Activated CD4-positive, alpha-beta T cell treated with anti-CD3 and anti-CD28 coated beads, Interleukin-10, Interleukin-2, amounts not matched to agents 100 ng/mL and 50 ng/mL, durations not matched to agents 16 hours and 8 hours (primary cell): ENCODE measurements at regions not wholly inside any gene's neighbourhood (a gene's known extent, or its start where the extent isn't known, plus 50 kb on each side); places are given as distances from the start of the nearest gene placed in this dataset.

ENCODE experiments used
- DNase-seq: peaks from one replicate; pipeline ENCODE4 v3.0.0-alpha.2; 2020

DNA sequence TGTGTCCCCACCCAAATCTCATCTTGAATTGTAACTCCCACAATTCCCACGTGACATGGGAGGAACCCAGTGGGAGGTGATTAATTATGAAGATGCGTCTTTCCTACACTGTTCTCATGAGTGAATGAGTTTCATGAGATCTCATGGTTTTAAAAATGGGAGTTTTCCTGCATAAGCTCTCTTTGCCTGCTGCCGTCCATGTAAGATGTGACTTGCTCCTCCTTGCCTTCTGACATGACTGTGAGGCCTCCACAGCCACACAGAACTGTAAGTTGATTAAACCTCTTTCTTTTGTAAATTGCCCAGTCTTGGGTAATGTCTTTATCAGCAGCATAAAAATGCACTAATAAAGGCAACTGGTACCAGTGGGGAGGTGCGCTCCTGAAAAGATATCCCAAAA lies 67.7 kb upstream of the DRGX start:
- DNase-seq = no peak

DNA sequence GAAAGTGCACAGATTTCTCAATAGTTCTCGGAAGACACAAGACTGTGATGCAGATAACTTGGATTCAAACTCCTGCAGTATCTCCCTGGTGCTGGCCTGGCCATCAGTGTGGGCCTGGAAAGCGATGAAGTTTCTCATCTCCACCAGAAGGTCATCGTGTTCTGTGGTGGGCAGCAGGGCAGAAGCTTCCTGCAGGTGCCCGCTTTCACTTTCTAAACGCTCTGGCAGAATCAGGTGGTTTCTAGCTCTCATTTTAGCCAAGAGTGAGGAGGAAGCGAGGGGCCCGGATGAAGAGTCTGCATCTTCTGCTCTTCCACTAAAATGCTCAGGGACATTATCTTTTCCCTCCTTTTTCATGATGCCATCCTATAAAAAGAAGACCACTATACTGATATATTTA lies 63.0 kb upstream of the DRGX start:
- no peak for DNase-seq

DNA sequence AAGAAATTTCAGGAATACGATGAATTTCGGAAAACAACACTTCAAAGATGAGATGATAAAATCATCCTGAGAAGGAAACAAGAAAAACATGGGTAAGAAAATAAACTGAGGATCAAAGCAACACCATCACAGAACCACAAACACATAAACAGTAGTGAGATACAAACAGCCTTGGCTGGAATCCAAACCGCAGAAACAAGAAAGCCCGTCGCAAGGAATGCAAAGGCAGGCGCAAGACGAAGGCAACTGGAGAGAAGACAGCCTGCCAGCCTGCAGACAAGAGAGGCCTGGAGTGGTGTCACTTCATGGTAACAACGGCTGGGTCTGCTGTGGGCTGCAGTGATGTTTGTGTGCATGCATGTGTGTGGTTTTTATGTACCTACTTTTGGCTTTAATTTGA lies 61.8 kb upstream of the DRGX start:
- DNase-seq = no peak

DNA sequence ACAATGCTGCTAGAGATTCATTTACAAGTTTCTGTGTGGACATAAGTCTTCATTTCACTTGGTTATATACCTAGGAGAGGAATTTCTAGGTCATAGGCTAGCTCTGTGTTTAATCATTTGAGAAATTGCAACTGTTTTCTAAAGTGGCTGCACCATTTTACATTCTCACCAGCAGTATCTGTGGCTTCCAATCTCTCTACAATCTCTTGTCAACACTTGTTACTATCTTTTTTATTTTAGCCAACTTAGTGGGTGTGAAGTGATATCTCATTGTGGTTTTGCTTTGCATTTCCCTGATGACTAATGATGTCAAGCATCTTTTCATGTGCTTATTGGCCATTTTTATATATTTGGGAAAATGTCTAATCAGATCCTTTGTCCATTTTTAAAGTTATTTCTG lies 53.0 kb upstream of the DRGX start:
- no peak for DNase-seq

DNA sequence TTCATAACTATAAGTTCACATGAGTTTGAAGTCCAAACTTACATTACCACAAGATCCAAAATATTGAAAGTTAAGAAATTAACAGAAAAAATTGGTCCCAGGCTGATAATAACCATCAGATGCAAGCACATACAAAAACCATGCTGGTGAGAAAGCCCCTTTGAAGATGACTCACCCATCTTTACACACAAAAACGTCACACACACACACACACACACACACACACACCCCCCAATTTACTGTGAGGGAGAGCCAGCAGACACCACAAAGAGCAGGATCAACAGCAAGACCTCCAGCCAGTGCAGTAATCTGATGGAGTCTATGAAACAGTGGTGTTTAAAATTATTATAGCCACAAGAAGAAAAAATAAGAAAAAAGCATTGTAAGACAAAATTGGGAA lies 50.1 kb upstream of the DRGX start:
- DNase-seq = peak; percentile 14
